ENCODE measurements at regions not wholly inside any gene's neighbourhood (a gene's known extent, or its start where the extent isn't known, plus 50 kb on each side); places are given as distances from the start of the nearest gene placed in this dataset.

DNA sequence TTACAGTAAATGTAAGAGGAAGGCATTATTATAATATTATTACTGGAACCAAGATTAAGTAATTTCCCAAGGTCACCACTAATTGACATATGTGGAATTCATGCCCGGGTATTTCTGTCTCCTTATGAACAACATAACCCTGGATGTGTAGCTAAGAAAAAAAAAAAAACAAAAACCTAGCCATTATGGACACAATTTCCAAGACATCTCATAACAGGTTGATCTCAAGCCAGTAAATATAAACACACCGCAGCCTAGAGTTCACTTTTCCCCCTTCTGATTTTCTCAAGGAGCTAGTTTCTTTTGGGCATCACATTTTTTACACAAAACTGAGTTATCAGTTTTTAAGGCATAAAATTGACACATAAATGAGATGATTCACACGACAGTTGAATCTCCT is 306.5 kb upstream of the RSPO3 start:
- H3K4me3 ChIP-seq, result no peak overlapping the region
- H3K27me3 ChIP-seq (replicated peaks), result no peaks in the 10 kb centered on the region
- DNase-seq (ENCODE audit: low read depth in 1 of 2, low spot score in 2 of 2), result no peak
- no peak overlapping the region for H3K27ac ChIP-seq
- H3K4me1 ChIP-seq (replicated peaks), result peaks cover 12% of the 10 kb centered on the region
- H3K36me3 ChIP-seq, result no peaks in the 10 kb centered on the region
- no peaks in the 10 kb centered on the region for H3K9me3 ChIP-seq (replicated peaks)

DNA sequence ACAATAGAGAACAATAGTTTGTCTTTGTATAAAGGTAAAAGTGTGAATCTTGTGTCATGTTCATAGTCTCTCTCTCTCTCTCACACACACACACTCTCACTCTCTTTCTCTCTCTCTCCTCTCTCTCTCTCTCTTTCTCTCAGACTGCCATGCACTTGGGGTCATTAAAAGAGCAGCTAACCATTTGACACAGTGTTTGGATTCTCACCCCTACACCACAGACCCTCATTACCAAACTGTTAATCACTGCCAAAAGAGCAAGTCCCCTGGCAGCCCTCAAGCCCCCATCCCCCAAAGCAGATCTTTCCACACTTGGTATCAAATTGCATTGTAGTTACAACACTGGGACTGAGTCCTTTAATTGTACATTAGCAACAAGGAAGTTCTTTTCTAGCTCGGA is 305.8 kb upstream of the RSPO3 start:
- DNase-seq (ENCODE audit: low read depth in 1 of 2, low spot score in 2 of 2), result no peak
- H3K27ac ChIP-seq, result no peak overlapping the region
- no peaks in the 10 kb centered on the region for H3K36me3 ChIP-seq
- no peak overlapping the region for H3K4me3 ChIP-seq
- peaks cover 12% of the 10 kb centered on the region for H3K4me1 ChIP-seq (replicated peaks)
- no peaks in the 10 kb centered on the region for H3K9me3 ChIP-seq (replicated peaks)
- no peaks in the 10 kb centered on the region for H3K27me3 ChIP-seq (replicated peaks)

DNA sequence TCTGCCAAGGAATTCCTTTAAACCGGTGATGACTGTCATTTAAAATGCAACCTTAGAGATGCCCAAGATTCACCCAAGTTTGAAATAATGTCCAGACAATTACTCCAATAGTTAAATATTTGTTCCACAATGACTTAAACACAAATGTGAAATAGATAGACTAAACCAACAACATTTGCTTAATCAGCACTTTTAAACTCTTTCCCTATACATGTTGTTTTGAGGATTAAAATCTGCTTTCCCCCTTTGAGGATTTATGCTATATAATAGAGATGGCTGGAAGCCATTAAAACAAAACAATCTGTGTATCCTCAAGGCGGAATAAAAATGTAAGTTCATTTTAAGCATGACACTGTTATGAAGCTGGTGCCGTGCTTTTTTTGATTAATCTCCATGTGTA is 297.8 kb upstream of the RSPO3 start:
- H3K36me3 ChIP-seq, result no peaks in the 10 kb centered on the region
- DNase-seq (ENCODE audit: low read depth in 1 of 2, low spot score in 2 of 2), result no peak

GRCh38 chr6:126821706-126822105 is 296.8 kb upstream of the RSPO3 start:
- Histone ChIP-seq H3K4me1 (replicated peaks) (peaks cover 28% of the 10 kb centered on the region), H3K27ac (no peak overlapping the region), H3K9me3 (replicated peaks) (no peaks in the 10 kb centered on the region), H3K36me3 (no peaks in the 10 kb centered on the region), H3K4me3 (no peak overlapping the region), H3K27me3 (replicated peaks) (no peaks in the 10 kb centered on the region)
- DNase-seq (ENCODE audit: low read depth in 1 of 2, low spot score in 2 of 2), result no peak

More for the DNA sequence above, 297.8 kb upstream of the RSPO3 start:
- Histone ChIP-seq H3K4me3 (no peak overlapping the region), H3K27ac (no peak overlapping the region), H3K4me1 (replicated peaks) (peaks cover 19% of the 10 kb centered on the region), H3K27me3 (replicated peaks) (no peaks in the 10 kb centered on the region), H3K9me3 (replicated peaks) (no peaks in the 10 kb centered on the region)

GRCh38 chr6:126824226-126824625 is 294.2 kb upstream of the RSPO3 start:
- no peak for DNase-seq (ENCODE audit: low read depth in 1 of 2, low spot score in 2 of 2)

GRCh38 chr6:126824815-126825214 is 293.7 kb upstream of the RSPO3 start:
- no peaks in the 10 kb centered on the region for H3K36me3 ChIP-seq
- no peaks in the 10 kb centered on the region for H3K27me3 ChIP-seq (replicated peaks)
- no peak for DNase-seq (ENCODE audit: low read depth in 1 of 2, low spot score in 2 of 2)
- peak overlapping the region; percentile 56 for H3K27ac ChIP-seq
- no peak overlapping the region for H3K4me3 ChIP-seq
- no peaks in the 10 kb centered on the region; the same call in 1 of the 2 replicates for H3K9me3 ChIP-seq (replicated peaks)
- peaks cover 28% of the 10 kb centered on the region for H3K4me1 ChIP-seq (replicated peaks)

More at GRCh38 chr6:126824226-126824625, 294.2 kb upstream of the RSPO3 start:
- Histone ChIP-seq H3K4me3 (no peak overlapping the region), H3K4me1 (replicated peaks) (peaks cover 28% of the 10 kb centered on the region), H3K9me3 (replicated peaks) (no peaks in the 10 kb centered on the region; the same call in 1 of the 2 replicates), H3K27ac (peak overlapping the region; percentile 56; the same call in 1 of the 2 replicates), H3K36me3 (no peaks in the 10 kb centered on the region), H3K27me3 (replicated peaks) (no peaks in the 10 kb centered on the region)

DNA sequence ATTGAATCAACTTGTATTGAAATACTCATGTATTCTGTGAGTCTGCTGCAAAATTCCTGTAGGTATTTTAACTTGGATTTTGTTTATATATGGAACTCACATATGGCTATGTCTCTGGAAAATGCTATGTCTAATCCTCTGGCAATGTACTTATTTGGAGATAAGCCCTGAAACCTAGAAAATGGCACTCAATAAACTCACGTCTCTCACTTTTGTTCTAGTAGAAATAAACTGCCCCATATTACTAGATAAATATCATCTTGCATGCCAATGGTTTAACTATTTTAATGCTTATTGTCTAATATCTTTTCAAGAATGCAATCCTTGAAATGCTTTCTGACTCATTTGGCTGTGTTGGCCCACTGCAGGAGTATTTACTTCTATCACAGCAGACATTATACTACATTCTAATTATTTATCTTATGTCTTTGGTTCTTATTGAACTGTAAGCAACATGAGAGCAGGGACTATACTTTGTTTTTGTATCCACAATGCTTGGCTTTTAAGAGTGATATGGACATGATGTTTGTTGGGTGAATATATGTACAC is 292.2 kb upstream of the RSPO3 start:
- no peaks in the 10 kb centered on the region for H3K36me3 ChIP-seq
- no peak overlapping the region for H3K4me3 ChIP-seq
- peaks cover 33% of the 10 kb centered on the region for H3K4me1 ChIP-seq (replicated peaks)
- H3K27me3 ChIP-seq (replicated peaks), result no peaks in the 10 kb centered on the region
- peak overlapping the region; percentile 56 for H3K27ac ChIP-seq
- DNase-seq (ENCODE audit: low read depth in 1 of 2, low spot score in 2 of 2), result peak; percentile 51 to 73
- no peaks in the 10 kb centered on the region; the same call in 1 of the 2 replicates for H3K9me3 ChIP-seq (replicated peaks)

DNA sequence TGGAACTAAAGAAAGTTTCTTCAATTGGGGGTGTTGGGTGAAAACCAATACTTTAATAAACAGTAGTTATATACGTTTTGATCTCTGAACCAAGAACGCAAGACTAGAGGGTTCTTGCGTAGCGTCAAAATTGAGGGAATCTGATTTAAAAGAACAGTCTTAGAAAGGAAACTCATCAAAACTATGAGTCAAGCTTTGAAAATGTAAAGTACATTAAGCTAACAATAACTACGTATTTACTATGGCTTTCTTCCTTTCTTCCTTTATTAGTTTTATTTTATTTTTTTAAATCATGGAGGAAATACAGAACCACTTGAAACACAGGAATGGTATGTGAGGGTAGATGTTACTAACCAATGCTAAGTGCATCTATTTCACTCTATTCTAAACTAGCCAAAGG is 287.0 kb upstream of the RSPO3 start:
- Histone ChIP-seq H3K27ac (peak overlapping the region; percentile 29), H3K4me1 (replicated peaks) (peaks cover 14% of the 10 kb centered on the region), H3K4me3 (no peak overlapping the region), H3K27me3 (replicated peaks) (no peaks in the 10 kb centered on the region), H3K36me3 (no peaks in the 10 kb centered on the region), H3K9me3 (replicated peaks) (no peaks in the 10 kb centered on the region; the same call in 1 of the 2 replicates)
- peak in 1 of 2 experiments; percentile 41 for DNase-seq (ENCODE audit: low read depth in 1 of 2, low spot score in 2 of 2)

DNA sequence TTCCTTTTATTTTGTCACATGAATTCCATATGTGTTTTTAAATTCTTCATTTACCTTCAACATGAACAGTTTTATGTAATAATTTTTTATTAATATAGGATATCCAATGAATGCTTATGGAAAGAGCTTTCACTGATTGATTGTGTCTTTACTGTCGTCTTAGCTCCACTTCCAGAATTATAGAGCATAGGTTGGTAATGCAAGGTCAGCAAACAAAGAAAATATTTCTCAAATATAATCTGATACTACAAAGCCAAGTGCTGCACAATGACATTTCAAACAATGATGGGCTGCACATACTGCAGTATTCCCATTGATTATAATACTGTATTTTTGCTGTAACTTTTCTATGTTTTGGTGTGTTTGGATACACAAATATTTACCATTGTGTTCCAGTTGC is 275.7 kb upstream of the RSPO3 start:
- Histone ChIP-seq H3K27me3 (replicated peaks) (no peaks in the 10 kb centered on the region), H3K36me3 (no peaks in the 10 kb centered on the region), H3K27ac (no peak overlapping the region), H3K4me3 (no peak overlapping the region), H3K4me1 (replicated peaks) (no peaks in the 10 kb centered on the region), H3K9me3 (replicated peaks) (no peaks in the 10 kb centered on the region)
- DNase-seq (ENCODE audit: low read depth in 1 of 2, low spot score in 2 of 2), result no peak

DNA sequence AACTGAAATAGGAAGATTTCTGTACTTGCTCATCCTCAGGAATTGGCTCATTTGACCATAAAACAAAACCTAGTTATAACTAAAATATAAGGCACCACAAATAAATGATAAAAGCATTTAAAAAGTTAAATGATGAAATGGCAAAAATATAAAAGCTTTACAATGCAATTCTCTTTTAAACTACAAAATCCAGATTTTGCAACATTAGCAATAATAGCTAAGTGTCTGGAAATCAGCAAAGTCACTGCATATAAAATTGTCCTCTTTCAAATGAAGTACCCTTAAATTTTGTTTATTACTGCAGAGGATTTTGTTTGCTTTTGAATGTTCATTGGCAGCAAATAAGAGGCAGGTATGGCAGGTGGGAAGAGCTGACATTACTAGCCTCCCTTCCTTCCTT is 270.4 kb upstream of the RSPO3 start:
- Histone ChIP-seq H3K4me1 (replicated peaks) (no peaks in the 10 kb centered on the region), H3K36me3 (no peaks in the 10 kb centered on the region), H3K27ac (no peak overlapping the region), H3K9me3 (replicated peaks) (no peaks in the 10 kb centered on the region), H3K4me3 (no peak overlapping the region), H3K27me3 (replicated peaks) (no peaks in the 10 kb centered on the region)
- DNase-seq (ENCODE audit: low read depth in 1 of 2, low spot score in 2 of 2), result no peak

DNA sequence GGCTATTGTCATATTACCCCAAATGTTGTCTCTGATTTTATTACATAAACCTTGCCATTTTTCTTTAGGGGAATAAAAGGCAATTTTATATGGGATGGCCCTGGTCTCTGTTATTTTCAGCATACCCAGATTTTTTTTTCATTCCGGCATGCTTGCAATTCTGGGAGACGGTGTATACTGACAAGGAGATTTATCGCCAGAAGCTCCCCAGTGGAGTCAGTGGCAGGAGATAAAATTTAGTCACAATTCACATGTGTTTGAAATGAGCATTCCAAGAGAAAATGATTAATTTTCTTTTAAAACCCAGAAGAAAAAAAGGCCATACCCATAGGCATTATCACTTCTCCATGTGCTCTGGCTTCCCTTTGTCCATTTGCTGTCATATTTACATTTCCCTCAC is 250.8 kb upstream of the RSPO3 start:
- Histone ChIP-seq H3K4me3 (no peak overlapping the region), H3K27ac (no peak overlapping the region), H3K4me1 (replicated peaks) (no peaks in the 10 kb centered on the region), H3K36me3 (no peaks in the 10 kb centered on the region), H3K27me3 (replicated peaks) (no peaks in the 10 kb centered on the region), H3K9me3 (replicated peaks) (no peaks in the 10 kb centered on the region)
- DNase-seq (ENCODE audit: low read depth in 1 of 2, low spot score in 2 of 2), result no peak

GRCh38 chr6:126873351-126873750 is 245.1 kb upstream of the RSPO3 start:
- Histone ChIP-seq H3K9me3 (replicated peaks) (no peaks in the 10 kb centered on the region), H3K27me3 (replicated peaks) (no peaks in the 10 kb centered on the region), H3K36me3 (no peaks in the 10 kb centered on the region), H3K27ac (no peak overlapping the region), H3K4me3 (no peak overlapping the region), H3K4me1 (replicated peaks) (no peaks in the 10 kb centered on the region)
- no peak for DNase-seq (ENCODE audit: low read depth in 1 of 2, low spot score in 2 of 2)

- no peak overlapping the region for H3K4me3 ChIP-seq
- no peak for DNase-seq (ENCODE audit: low read depth in 1 of 2, low spot score in 2 of 2)
- H3K27ac ChIP-seq, result no peak overlapping the region
- H3K9me3 ChIP-seq (replicated peaks), result no peaks in the 10 kb centered on the region
- H3K27me3 ChIP-seq (replicated peaks), result no peaks in the 10 kb centered on the region
- H3K4me1 ChIP-seq (replicated peaks), result no peaks in the 10 kb centered on the region
- no peaks in the 10 kb centered on the region for H3K36me3 ChIP-seq
These were observed 244.7 kb upstream of the RSPO3 start for GRCh38 chr6:126873791-126874190.

GRCh38 chr6:126876446-126876845 is 242.0 kb upstream of the RSPO3 start:
- Histone ChIP-seq H3K9me3 (replicated peaks) (no peaks in the 10 kb centered on the region), H3K4me3 (no peak overlapping the region), H3K36me3 (no peaks in the 10 kb centered on the region), H3K27me3 (replicated peaks) (no peaks in the 10 kb centered on the region), H3K27ac (no peak overlapping the region), H3K4me1 (replicated peaks) (no peaks in the 10 kb centered on the region)
- no peak for DNase-seq (ENCODE audit: low read depth in 1 of 2, low spot score in 2 of 2)

DNA sequence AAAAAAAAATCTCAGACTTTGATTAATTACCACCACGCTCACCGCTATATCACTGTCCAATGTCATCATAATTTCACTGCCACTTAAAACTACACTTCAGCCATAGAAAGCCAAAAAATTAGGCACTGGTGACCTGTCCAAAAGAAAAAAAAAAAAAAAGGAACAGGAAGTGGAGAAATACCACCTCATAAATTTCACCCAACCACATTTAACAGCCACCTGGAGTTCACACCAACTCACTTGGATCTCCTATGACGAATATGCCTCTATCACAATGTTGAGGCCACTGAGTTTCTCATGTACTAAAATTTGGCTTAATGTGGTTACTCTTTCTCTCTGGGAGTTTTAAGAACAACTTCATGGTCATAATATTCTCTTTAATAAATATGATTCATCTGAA is 237.5 kb upstream of the RSPO3 start:
- Histone ChIP-seq H3K4me1 (replicated peaks) (no peaks in the 10 kb centered on the region), H3K27ac (no peak overlapping the region), H3K4me3 (no peak overlapping the region), H3K36me3 (no peaks in the 10 kb centered on the region), H3K27me3 (replicated peaks) (no peaks in the 10 kb centered on the region), H3K9me3 (replicated peaks) (no peaks in the 10 kb centered on the region)
- DNase-seq (ENCODE audit: low read depth in 1 of 2, low spot score in 2 of 2), result no peak
